ENCODE measurements at regions not wholly inside any gene's neighbourhood (a gene's known extent, or its start where the extent isn't known, plus 50 kb on each side); places are given as distances from the start of the nearest gene placed in this dataset.

- H3K27me3 ChIP-seq (ENCODE audit: control insufficient read depth, insufficient read depth, low read length): no peaks in the 10 kb centered on the region
- no peaks in the 10 kb centered on the region for H3K36me3 ChIP-seq (ENCODE audit: control insufficient read depth, insufficient read depth, low read length)
- no peak for TF ChIP-seq CTCF (IDR thresholded peaks at IDR 0.05; ENCODE audit: insufficient read depth, low read length, poor library complexity, severe bottlenecking)
- no peak overlapping the region for H3K4me3 ChIP-seq (ENCODE audit: low read depth, low read length)
- DNase-seq (ENCODE audit: low read depth): no peak
Measured at GRCh38 chr12:91836264-91836663, 309.4 kb downstream of the BTG1 start.

- TF ChIP-seq CTCF (IDR thresholded peaks at IDR 0.05; ENCODE audit: insufficient read depth, low read length, poor library complexity, severe bottlenecking): no peak
- DNase-seq (ENCODE audit: low read depth): no peak
- Histone ChIP-seq H3K4me3 (ENCODE audit: low read depth, low read length) (no peak overlapping the region), H3K36me3 (ENCODE audit: control insufficient read depth, insufficient read depth, low read length) (no peaks in the 10 kb centered on the region), H3K27me3 (ENCODE audit: control insufficient read depth, insufficient read depth, low read length) (no peaks in the 10 kb centered on the region)
Measured at GRCh38 chr12:91835693-91836092, 310.0 kb downstream of the BTG1 start.

- no peak overlapping the region for H3K4me3 ChIP-seq (ENCODE audit: low read depth, low read length)
- DNase-seq (ENCODE audit: low read depth): no peak
- TF ChIP-seq CTCF (IDR thresholded peaks at IDR 0.05; ENCODE audit: insufficient read depth, low read length, poor library complexity, severe bottlenecking): no peak
- H3K36me3 ChIP-seq (ENCODE audit: control insufficient read depth, insufficient read depth, low read length): no peaks in the 10 kb centered on the region
- no peaks in the 10 kb centered on the region for H3K27me3 ChIP-seq (ENCODE audit: control insufficient read depth, insufficient read depth, low read length)
Measured at GRCh38 chr12:91833780-91834359, 311.8 kb downstream of the BTG1 start.

GRCh38 chr12:91825999-91826398 lies 319.6 kb downstream of the BTG1 start:
- DNase-seq (ENCODE audit: low read depth): no peak
- TF ChIP-seq CTCF (IDR thresholded peaks at IDR 0.05; ENCODE audit: insufficient read depth, low read length, poor library complexity, severe bottlenecking): no peak
- Histone ChIP-seq H3K27me3 (ENCODE audit: control insufficient read depth, insufficient read depth, low read length) (no peaks in the 10 kb centered on the region), H3K36me3 (ENCODE audit: control insufficient read depth, insufficient read depth, low read length) (no peaks in the 10 kb centered on the region), H3K4me3 (ENCODE audit: low read depth, low read length) (no peak overlapping the region)

GRCh38 chr12:91824991-91825390 lies 320.7 kb downstream of the BTG1 start:
- Histone ChIP-seq H3K27me3 (ENCODE audit: control insufficient read depth, insufficient read depth, low read length) (no peaks in the 10 kb centered on the region), H3K36me3 (ENCODE audit: control insufficient read depth, insufficient read depth, low read length) (no peaks in the 10 kb centered on the region), H3K4me3 (ENCODE audit: low read depth, low read length) (no peak overlapping the region)
- no peak for DNase-seq (ENCODE audit: low read depth)
- no peak for TF ChIP-seq CTCF (IDR thresholded peaks at IDR 0.05; ENCODE audit: insufficient read depth, low read length, poor library complexity, severe bottlenecking)

- Histone ChIP-seq H3K36me3 (ENCODE audit: control insufficient read depth, insufficient read depth, low read length) (no peaks in the 10 kb centered on the region), H3K27me3 (ENCODE audit: control insufficient read depth, insufficient read depth, low read length) (no peaks in the 10 kb centered on the region), H3K4me3 (ENCODE audit: low read depth, low read length) (no peak overlapping the region)
- DNase-seq (ENCODE audit: low read depth): no peak
- TF ChIP-seq CTCF (IDR thresholded peaks at IDR 0.05; ENCODE audit: insufficient read depth, low read length, poor library complexity, severe bottlenecking): no peak
Measured at GRCh38 chr12:91819132-91819447, 326.6 kb downstream of the BTG1 start.
